ENCODE measurements at regions not wholly inside any gene's neighbourhood (a gene's known extent, or its start where the extent isn't known, plus 50 kb on each side); places are given as distances from the start of the nearest gene placed in this dataset.
"Not testable (repeated sequence)": the region's sequence is repeated elsewhere in the genome, so short reads cannot be mapped to it uniquely, and the experiment has no call there.

DNA sequence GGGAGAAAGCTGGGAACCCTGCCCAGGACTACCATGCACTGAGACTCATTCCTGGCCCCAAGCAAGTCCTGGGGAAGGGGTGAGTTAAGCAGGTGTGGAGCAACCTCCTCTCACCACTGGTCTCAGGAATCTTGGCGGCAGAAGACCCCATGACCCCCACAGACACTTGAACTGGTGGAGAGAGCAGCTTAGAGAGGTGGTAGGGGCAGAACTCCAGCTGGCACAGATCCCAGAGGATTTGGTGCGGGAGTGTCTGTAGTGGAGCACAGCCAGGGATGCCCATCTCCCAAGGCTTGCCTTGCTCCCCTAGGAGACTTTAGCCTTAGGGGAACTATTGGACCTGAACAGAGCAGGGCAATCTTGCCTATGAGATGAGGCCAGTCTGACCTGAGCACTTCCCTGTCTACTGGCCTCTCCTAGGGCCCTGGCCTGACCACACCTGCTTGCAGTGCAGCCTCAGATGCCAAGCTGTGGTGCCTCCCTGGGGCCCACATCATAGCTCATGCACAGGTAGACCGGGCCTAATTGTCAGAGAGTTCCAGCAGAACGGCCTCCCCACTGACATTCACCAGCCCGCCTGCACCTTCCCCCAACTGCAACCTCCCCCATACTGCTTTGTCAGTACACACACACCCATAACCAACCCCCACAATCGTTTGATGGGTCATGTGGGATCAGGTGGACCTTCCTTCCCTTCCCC is 78.0 kb downstream of the NAA11 start:
- H3K27ac ChIP-seq (ENCODE audit: low read depth, low read length): no peak overlapping the region
- ChIA-PET POLR2A (no interaction called here), CTCF (no interaction called here)
- TF ChIP-seq, protein P1, sequence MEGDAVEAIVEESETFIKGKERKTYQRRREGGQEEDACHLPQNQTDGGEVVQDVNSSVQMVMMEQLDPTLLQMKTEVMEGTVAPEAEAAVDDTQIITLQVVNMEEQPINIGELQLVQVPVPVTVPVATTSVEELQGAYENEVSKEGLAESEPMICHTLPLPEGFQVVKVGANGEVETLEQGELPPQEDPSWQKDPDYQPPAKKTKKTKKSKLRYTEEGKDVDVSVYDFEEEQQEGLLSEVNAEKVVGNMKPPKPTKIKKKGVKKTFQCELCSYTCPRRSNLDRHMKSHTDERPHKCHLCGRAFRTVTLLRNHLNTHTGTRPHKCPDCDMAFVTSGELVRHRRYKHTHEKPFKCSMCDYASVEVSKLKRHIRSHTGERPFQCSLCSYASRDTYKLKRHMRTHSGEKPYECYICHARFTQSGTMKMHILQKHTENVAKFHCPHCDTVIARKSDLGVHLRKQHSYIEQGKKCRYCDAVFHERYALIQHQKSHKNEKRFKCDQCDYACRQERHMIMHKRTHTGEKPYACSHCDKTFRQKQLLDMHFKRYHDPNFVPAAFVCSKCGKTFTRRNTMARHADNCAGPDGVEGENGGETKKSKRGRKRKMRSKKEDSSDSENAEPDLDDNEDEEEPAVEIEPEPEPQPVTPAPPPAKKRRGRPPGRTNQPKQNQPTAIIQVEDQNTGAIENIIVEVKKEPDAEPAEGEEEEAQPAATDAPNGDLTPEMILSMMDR (IDR thresholded peaks at IDR 0.05; ENCODE audit: low read depth, low read length): no peak
- no peaks in the 10 kb centered on the region for H3K27me3 ChIP-seq (ENCODE audit: control insufficient read depth, insufficient read depth, low read length)
- no peak for DNase-seq (ENCODE audit: low read depth, low spot score)
- peaks cover 10% of the 10 kb centered on the region; the same call in 1 of the 2 replicates for H3K9me3 ChIP-seq (ENCODE audit: control insufficient read depth, insufficient read depth, low read length)
- no peak overlapping the region for H3K4me3 ChIP-seq (ENCODE audit: low read depth, low read length)

DNA sequence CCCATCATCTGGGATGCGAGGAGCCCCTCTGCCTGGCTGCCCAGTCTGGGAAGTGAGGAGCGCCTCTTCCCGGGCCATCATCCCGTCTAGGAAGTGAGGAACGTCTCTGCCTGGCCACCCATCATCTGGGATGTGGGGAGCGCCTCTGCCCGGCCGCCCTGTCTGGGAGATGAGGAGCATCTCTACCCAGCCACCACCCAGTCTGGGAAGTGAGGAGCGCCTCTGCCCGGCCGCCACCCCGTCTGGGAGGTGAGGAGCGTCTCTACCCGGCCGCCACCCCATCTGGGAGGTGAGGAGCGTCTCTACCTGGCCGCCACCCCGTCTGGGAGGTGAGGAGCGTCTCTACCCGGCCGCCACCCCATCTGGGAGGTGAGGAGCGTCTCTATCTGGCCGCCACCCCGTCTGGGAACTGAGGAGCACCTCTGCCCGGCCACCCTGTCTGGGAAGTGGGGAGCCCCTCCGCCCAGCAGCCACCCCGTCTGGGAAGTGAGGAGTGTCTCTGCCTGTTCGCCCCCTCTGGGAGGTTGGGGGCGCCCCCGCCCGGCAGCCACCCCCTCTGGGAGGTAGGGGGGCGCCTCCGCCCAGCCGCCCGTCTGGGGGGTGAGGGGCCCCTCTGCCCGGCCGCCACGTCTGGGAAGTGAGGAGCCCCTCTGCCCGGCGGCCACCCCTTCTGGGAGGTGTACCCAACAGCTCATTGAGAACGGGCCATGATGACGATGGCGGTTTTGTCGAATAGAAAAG is 80.5 kb downstream of the NAA11 start:
- DNase-seq (ENCODE audit: low read depth, low spot score); H3K27me3 ChIP-seq (ENCODE audit: control insufficient read depth, insufficient read depth, low read length); H3K9me3 ChIP-seq (ENCODE audit: control insufficient read depth, insufficient read depth, low read length); H3K4me3 ChIP-seq (ENCODE audit: low read depth, low read length); H3K27ac ChIP-seq (ENCODE audit: low read depth, low read length); CTCF ChIA-PET; POLR2A ChIA-PET: not testable (repeated sequence)

DNA sequence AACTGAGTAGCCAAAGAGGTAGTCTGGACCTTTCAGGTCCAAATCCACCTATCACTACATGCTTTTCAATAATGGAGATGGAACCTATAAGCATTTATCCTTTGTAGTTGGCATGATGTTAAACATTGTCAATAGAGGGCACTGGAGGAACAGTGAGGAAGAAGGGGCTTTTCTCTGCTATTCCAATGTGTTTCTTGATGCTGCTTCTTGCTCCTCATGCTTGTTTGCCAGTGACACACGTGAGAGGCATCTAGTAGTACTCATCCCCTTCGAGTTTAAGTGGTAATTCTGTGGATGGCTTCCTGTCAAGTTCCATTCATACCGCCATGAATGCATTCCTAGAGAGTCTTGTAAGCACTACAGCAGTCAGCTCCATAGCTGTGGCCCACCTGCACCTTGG is 84.0 kb downstream of the NAA11 start:
- H3K27me3 ChIP-seq (ENCODE audit: control insufficient read depth, insufficient read depth, low read length): no peaks in the 10 kb centered on the region
- no peak overlapping the region for H3K4me3 ChIP-seq (ENCODE audit: low read depth, low read length)
- H3K9me3 ChIP-seq (ENCODE audit: control insufficient read depth, insufficient read depth, low read length): peaks cover 10% of the 10 kb centered on the region; the same call in 1 of the 2 replicates
- no peak for DNase-seq (ENCODE audit: low read depth, low spot score)
- no peak overlapping the region for H3K27ac ChIP-seq (ENCODE audit: low read depth, low read length)
- CTCF ChIA-PET: interaction anchor here (0.8 kb wide), 1 partner anchor 974 kb away, joined by 4 read pairs; no protein-coding TSS in a partner anchor
- POLR2A ChIA-PET: no interaction called here
- TF ChIP-seq, protein P1 (IDR thresholded peaks at IDR 0.05; ENCODE audit: low read depth, low read length): peak; percentile 28

DNA sequence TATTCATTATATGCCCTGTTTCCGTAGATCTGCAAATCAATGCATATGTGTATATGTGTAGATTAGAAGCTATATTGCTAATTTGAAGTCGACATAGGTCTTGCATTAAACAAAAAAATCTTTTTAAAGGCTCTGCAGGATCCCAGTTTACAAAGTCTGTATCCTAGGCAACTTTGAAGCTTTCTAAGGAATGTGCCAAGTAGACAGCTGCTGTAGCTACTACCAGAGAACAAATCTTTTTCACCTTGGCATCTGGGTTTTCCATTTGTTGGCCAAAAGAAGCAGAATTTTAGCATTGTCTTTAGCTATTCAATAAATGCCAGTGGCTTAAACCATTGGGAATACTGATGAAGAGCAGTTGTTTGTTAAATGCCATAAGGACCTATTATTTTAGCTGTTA is 88.0 kb downstream of the NAA11 start:
- Histone ChIP-seq H3K4me3 (ENCODE audit: low read depth, low read length) (no peak overlapping the region), H3K9me3 (ENCODE audit: control insufficient read depth, insufficient read depth, low read length) (no peaks in the 10 kb centered on the region), H3K27ac (ENCODE audit: low read depth, low read length) (no peak overlapping the region), H3K27me3 (ENCODE audit: control insufficient read depth, insufficient read depth, low read length) (no peaks in the 10 kb centered on the region)
- ChIA-PET POLR2A (no interaction called here), CTCF (no interaction called here)
- DNase-seq (ENCODE audit: low read depth, low spot score): no peak
- TF ChIP-seq, protein P1 (IDR thresholded peaks at IDR 0.05; ENCODE audit: low read depth, low read length): no peak

DNA sequence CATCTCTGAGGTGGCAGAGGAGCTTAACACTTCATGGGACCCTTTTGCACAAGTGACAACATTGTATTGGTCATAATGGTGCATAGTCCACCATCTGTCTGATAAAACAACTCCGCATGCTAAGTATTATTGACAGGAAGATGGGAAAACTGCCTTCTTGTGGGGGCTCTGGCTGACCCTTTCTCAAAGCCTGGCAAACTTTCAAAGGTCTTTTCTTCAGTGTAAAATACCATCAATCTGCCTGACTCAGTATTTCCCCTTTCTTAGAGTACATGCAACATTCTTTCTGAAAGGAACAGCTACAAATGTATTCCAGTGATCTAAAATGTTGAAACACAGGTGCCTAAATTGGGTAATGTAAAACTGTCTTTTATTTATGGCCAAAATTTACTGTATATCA is 89.1 kb downstream of the NAA11 start:
- TF ChIP-seq, protein P1 (IDR thresholded peaks at IDR 0.05; ENCODE audit: low read depth, low read length): no peak
- CTCF ChIA-PET: no interaction called here

More for the DNA sequence above, 89.1 kb downstream of the NAA11 start:
- POLR2A ChIA-PET: no interaction called here
- no peaks in the 10 kb centered on the region for H3K27me3 ChIP-seq (ENCODE audit: control insufficient read depth, insufficient read depth, low read length)
- DNase-seq (ENCODE audit: low read depth, low spot score): no peak
- H3K27ac ChIP-seq (ENCODE audit: low read depth, low read length): no peak overlapping the region
- H3K9me3 ChIP-seq (ENCODE audit: control insufficient read depth, insufficient read depth, low read length): no peaks in the 10 kb centered on the region
- H3K4me3 ChIP-seq (ENCODE audit: low read depth, low read length): no peak overlapping the region

Measured in AG04450 (cell line).